HG02938 (cell line): ENCODE measurements at regions not wholly inside any gene's neighbourhood (a gene's known extent, or its start where the extent isn't known, plus 50 kb on each side); places are given as distances from the start of the nearest gene placed in this dataset.
"Not testable (repeated sequence)": the region's sequence is repeated elsewhere in the genome, so short reads cannot be mapped to it uniquely, and the experiment has no call there.

Experiments
- ATAC-seq: cut with Tn5 transposase; IDR thresholded peaks from one replicate; pipeline ENCODE4 v1.9.1; 2021; ENCODE audit warnings: mild to moderate bottlenecking, moderate library complexity; ENCODE audit not compliant: unreplicated experiment

GRCh38 chr6:125653752-125654151 lies 95.7 kb upstream of the HEY2 start:
- ATAC-seq: not testable (repeated sequence)

- no peak for ATAC-seq
Observed at GRCh38 chr6:125655511-125655910, 93.9 kb upstream of the HEY2 start.

- no peak for ATAC-seq
Observed at GRCh38 chr6:125656287-125656870, 93.1 kb upstream of the HEY2 start.

GRCh38 chr6:125658136-125658535 lies 91.3 kb upstream of the HEY2 start:
- no peak for ATAC-seq

DNA sequence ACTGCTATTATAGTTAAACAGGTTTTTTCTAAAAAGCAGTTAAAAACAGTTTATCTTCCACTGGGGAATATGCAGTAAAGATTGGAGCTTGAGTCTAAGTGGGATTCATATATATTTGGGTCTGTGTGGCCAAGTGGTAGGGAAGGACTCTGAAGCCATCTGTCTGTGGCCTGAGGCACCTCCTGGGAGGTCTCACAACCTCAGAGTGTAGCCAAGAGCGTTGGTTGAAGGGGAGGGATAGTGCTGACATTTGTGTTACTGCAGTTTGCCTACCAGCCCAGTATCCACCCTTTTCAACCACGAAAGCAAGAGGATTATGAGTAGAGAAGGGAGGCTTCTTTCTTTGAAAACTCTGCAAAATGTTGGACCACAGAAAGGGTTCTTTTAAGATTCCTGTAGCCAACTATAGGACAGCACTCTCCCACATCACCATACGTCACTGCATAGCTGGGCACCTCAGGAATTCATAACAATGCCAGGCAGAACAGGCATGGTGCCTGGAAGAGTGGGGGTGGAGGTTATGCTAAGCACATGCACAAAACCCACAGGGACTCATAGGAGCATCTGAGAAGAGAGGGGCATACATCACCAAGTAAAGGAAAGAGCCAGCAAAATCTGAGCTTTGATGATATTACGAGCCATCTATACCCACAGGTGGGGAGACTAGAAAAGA lies 90.5 kb upstream of the HEY2 start:
- no peak for ATAC-seq

DNA sequence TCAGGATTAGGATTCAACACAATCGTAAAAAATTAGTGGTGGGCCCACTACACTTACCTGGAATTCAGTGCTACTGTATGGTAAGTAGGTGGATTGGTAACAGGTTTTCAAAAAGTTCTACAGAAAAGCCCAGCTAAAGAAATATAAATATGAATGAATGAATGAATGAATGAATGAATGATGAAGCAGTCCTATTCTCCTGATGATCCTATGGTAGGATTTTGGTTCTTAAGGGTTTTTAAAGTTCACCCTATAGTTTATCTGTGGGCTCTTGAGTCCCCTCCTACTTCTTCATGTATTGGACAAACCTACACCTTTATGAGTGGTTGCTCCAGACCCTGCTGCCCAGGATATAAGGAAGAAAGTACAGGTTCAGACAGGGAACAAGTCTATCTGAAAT lies 89.5 kb upstream of the HEY2 start:
- no peak for ATAC-seq

- ATAC-seq: no peak
Observed at GRCh38 chr6:125662296-125662695, 87.1 kb upstream of the HEY2 start.

DNA sequence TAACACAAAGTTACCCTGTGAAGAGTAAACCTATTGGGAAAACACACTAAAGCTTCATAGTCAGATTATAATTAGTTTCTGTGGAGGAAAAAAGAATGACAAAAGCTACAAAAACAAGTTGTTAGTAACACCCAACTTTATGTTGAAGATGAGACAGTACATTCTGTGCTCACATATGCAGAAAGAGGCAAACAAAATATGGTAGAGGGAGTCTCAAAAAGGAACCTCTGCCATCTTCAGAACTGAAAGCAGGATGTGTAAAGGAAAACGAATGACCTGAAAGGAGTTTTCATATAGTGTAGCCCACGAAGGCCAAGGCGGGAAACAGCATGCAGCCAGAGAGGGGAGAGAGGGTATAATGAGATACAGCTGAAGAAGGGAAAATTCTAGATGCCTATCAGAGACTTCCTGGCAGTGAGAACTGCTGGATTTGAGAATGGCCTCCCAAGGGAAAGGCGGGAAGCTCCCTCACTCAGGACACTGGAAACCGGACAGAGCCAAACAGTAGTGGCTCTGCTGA lies 84.1 kb upstream of the HEY2 start:
- ATAC-seq: no peak

- ATAC-seq: no peak
Observed at GRCh38 chr6:125667326-125667725, 82.1 kb upstream of the HEY2 start.

GRCh38 chr6:125668071-125668470 lies 81.4 kb upstream of the HEY2 start:
- no peak for ATAC-seq

DNA sequence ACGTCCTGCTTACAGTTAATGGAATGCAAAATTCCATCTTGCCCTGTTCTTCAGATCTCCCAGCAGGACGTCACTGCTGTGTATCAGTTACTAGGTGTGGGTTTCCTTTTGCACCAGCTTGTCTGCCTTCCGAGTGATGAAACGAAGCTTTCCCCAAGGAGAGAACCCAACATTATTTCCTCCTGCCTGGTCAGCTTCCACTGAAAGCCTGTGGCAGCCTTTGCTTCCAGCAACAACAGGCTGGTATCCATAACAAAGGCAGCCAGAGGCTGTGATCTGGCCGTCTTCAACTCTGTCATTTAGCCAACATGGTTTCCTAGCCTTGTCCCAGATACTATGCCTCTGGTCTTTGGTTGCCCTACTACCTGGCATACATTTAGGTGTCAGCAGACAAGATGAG lies 78.9 kb upstream of the HEY2 start:
- ATAC-seq: no peak

DNA sequence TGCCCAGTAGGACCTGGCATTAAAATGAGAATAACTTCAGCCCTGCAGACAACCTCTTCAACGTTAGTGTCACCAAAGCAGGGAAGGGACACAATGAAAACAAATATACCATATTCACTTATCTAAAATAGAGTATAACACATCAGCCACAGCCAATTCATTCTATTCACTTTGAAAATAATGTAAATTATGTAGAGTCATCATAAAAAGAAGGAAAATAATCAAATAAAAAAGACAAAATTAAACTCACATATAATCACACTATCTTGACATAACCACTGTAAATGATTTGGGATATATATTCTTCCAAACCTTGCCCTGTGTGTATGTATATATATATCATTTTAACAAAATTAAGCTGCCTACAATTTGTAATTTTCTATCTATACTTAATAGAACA lies 78.1 kb upstream of the HEY2 start:
- no peak for ATAC-seq

GRCh38 chr6:125674230-125674629 lies 75.2 kb upstream of the HEY2 start:
- ATAC-seq: no peak

DNA sequence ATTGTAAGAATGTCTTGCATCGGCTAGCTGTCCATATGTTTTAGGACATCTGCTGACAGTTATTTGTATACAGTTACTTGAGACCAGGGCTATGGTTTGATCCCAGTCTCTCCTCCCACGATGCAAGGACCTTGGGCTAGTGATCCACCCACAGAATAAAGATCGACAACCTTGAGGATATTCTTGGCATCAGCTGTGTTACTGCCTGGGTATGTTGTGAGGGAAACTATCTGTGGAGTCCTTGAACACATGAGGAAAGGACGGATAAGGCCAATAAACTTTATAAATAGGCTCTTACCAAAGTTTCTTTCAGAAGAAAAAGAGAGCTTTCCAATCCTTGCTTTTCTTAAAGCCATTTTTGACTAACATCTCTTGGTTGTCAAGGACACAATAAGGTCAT lies 70.8 kb upstream of the HEY2 start:
- ATAC-seq: no peak

GRCh38 chr6:125679128-125679527 lies 70.3 kb upstream of the HEY2 start:
- ATAC-seq: no peak

GRCh38 chr6:125679651-125680050 lies 69.8 kb upstream of the HEY2 start:
- ATAC-seq: no peak

DNA sequence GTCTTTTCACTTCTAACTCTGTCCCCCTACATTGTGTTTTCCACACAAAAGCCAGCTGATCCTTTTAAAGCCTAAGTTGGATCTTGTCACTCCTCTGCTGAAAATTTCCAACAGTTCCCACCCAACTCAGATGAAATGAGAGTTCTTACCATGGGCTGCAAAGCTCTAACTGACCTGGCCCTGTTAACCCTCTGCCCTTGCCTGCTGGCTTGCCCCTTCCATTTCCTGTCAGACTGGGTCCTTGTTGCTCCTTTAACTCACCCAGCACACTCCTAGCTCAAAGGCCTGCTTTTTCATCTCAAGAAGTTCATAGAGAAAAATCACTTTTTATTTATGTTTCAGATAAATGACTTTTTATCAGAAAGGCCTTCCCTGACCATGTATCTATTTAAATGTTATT lies 66.5 kb upstream of the HEY2 start:
- ATAC-seq: no peak

DNA sequence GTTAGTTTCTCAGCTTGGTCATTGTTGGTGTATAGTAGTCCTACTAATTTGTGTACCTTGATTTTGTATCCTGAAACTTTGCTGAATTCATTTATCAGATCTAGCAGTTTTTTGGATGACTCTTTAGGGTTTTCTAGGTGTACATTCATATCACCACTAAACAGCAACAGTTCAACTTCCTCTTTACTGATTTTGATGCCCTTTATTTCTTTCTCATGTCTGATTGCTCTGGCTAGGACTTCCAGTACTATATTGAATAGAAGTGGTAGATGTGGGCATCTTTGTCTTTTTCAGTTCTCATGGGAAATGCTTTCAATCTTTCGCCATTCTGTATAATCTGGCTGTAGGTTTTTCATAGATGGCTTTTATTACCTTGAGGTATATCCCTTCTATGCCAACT lies 61.3 kb upstream of the HEY2 start:
- ATAC-seq: no peak

DNA sequence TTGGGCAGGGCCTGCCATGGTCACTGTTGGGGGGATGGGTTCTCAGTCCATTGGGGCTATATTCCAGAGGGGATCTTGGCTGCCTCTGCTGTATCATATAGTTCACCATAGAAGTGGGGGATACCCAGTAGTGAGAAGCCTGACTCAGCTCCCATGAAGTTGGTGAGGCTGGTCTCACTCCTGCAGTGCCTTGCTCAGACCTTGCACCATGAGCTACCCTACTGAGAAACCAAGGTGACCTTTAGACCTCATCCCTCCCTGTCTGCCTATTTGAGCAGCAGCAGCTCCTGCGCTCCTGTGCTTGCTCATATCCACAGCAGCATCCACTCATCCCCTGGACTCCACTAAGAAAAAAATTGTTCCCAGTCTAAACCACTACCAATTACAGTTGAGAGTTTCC lies 56.0 kb upstream of the HEY2 start:
- ATAC-seq: no peak

DNA sequence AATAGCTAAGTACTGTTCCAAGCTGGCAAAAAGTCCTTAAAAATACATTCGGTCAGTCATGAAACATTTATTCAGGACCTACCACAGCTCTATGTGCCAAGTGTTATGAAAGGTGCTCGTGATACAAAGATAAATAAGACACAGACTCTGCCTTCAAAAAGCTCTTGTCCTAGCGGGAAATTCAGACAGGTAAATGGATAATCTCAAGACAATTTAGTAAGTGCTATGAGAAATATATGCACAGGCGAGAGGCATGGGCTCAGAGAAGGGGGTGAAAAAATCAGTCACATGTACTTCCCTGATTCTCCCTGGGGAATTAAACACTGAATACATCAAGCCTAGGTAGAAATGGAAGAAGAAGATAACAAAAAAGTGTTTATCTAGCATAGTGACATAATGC lies 49.8 kb upstream of the HEY2 start:
- no peak for ATAC-seq
